Liver (tissue), 8 donors: ENCODE measurements at regions not wholly inside any gene's neighbourhood (a gene's known extent, or its start where the extent isn't known, plus 50 kb on each side); places are given as distances from the start of the nearest gene placed in this dataset.
"Not testable (repeated sequence)": the region's sequence is repeated elsewhere in the genome, so short reads cannot be mapped to it uniquely, and the experiment has no call there.

Experiments
- DNase-seq: peaks from one replicate; pipeline ENCODE4 v3.0.0-alpha.2; 2017; ENCODE audit warnings: low spot score
- H3K27ac ChIP-seq, 2 donors: one replicate each; pipeline ENCODE4 v1.7.0; 2013; ENCODE audit warnings: inconsistent platforms in 2 of 2, low read length in 2 of 2, control low read depth in 1 of 2, low read depth in 1 of 2, mild to moderate bottlenecking in 1 of 2
- H3K27me3 ChIP-seq, 4 donors: one replicate each; pipeline versions ENCODE4 v1.6.1 to v1.7.0; 2013; ENCODE audit warnings: low read length in 3 of 4, inconsistent platforms in 1 of 4, mild to moderate bottlenecking in 1 of 4, moderate library complexity in 1 of 4; ENCODE audit not compliant: control insufficient read depth in 4 of 4, insufficient read depth in 4 of 4
- H3K36me3 ChIP-seq, 4 donors: one replicate each; pipeline versions ENCODE4 v1.6.1 to v1.7.0; 2013; ENCODE audit warnings: low read length in 3 of 4, mild to moderate bottlenecking in 3 of 4, low read depth in 1 of 4, moderate library complexity in 1 of 4; ENCODE audit not compliant: control insufficient read depth in 4 of 4, insufficient read depth in 3 of 4
- H3K4me1 ChIP-seq, 4 donors: one replicate each; pipeline versions ENCODE4 v1.6.1 to v1.7.0; 2013; ENCODE audit warnings: low read length in 3 of 4, mild to moderate bottlenecking in 3 of 4, moderate library complexity in 1 of 4; ENCODE audit not compliant: control insufficient read depth in 4 of 4, insufficient read depth in 4 of 4
- H3K4me3 ChIP-seq, 3 donors: one replicate each; pipeline versions ENCODE4 v1.6.1 to v1.7.0; 2013; ENCODE audit warnings: low read length in 3 of 3, control low read depth in 1 of 3, low read depth in 1 of 3, mild to moderate bottlenecking in 1 of 3
- H3K9ac ChIP-seq, 2 donors: one replicate each; pipeline ENCODE4 v1.7.0; 2013; ENCODE audit warnings: low read length in 2 of 2, mild to moderate bottlenecking in 2 of 2, moderate library complexity in 2 of 2, control low read depth in 1 of 2, low read depth in 1 of 2
- H3K9me3 ChIP-seq, 4 donors: one replicate each; pipeline versions ENCODE4 v1.6.1 to v1.7.0; 2013; ENCODE audit warnings: low read length in 3 of 4; ENCODE audit not compliant: control insufficient read depth in 4 of 4
- ATF3 ChIP-seq: IDR thresholded peaks from 2 replicates; pipeline ENCODE4 v1.6.1; 2016; ENCODE audit warnings: antibody characterized with exemption
- CTCF ChIP-seq: fragments of 150-350 bp; IDR thresholded peaks from 2 replicates; pipeline ENCODE4 v1.5.1; 2017; ENCODE audit warnings: improper control_type of control experiment, low read depth, low read length; ENCODE audit not compliant: missing input control
- EGR1 ChIP-seq, 2 donors: IDR thresholded peaks; 2 replicates each; pipeline ENCODE4 v1.6.1; 2016 to 2018; ENCODE audit warnings: antibody characterized with exemption in 2 of 2, low read depth in 2 of 2
- FOXA2 ChIP-seq: IDR thresholded peaks from 2 replicates; pipeline ENCODE4 v1.6.1; 2016; ENCODE audit warnings: antibody characterized with exemption
- GABPA ChIP-seq, 2 donors: IDR thresholded peaks in 1 of 2; conservative IDR thresholded peaks in 1 of 2; 2 replicates each; pipeline ENCODE4 v1.6.1; 2016; ENCODE audit warnings: antibody characterized with exemption in 2 of 2, mild to moderate bottlenecking in 1 of 2, moderate library complexity in 1 of 2
- HNF4A ChIP-seq, 2 donors: conservative IDR thresholded peaks; 2 replicates each; pipeline ENCODE4 v1.6.1; 2016; ENCODE audit warnings: antibody characterized with exemption in 2 of 2, mild to moderate bottlenecking in 2 of 2
- HNF4G ChIP-seq: IDR thresholded peaks from 2 replicates; pipeline ENCODE4 v1.6.1; 2016; ENCODE audit warnings: antibody characterized with exemption
- JUND ChIP-seq, 2 donors: IDR thresholded peaks; 2 replicates each; pipeline ENCODE4 v1.6.1; 2016; ENCODE audit warnings: antibody characterized with exemption in 2 of 2
- MAX ChIP-seq: IDR thresholded peaks from 2 replicates; pipeline ENCODE4 v1.6.1; 2016; ENCODE audit warnings: antibody characterized with exemption
- RAD21 ChIP-seq, 2 donors: IDR thresholded peaks; 2 replicates each; pipeline ENCODE4 v1.6.1; 2016; ENCODE audit warnings: antibody characterized with exemption in 2 of 2, mild to moderate bottlenecking in 2 of 2
- REST ChIP-seq: IDR thresholded peaks from 2 replicates; pipeline ENCODE4 v1.6.1; 2016; ENCODE audit warnings: antibody characterized with exemption, mild to moderate bottlenecking
- SP1 ChIP-seq: IDR thresholded peaks from 2 replicates; pipeline ENCODE4 v1.6.1; 2018; ENCODE audit warnings: antibody characterized with exemption, mild to moderate bottlenecking
- TAF1 ChIP-seq: conservative IDR thresholded peaks from 2 replicates; pipeline ENCODE4 v1.6.1; 2016; ENCODE audit warnings: antibody characterized with exemption, mild to moderate bottlenecking
- ZBTB33 ChIP-seq: IDR thresholded peaks from 2 replicates; pipeline ENCODE4 v1.6.1; 2016; ENCODE audit warnings: antibody characterized with exemption
- WGBS: extraction: QIAGEN DNeasy Blood & Tissue Kit; methylation state at CpG from one replicate; pipeline ENCODE4 v1.1.7; 2013; 5-methylcytosine and 5-hydroxymethylcytosine counted together
- donor health status: healthy.
- donor health status: healthy.
- donor health status: healthy.
- donor health status: healthy.
- donor health status: healthy.

GRCh38 chr7:34438436-34438835 lies 219.6 kb upstream of the NPSR1 start (continued):
- TF ChIP-seq EGR1 (IDR thresholded peaks at IDR 0.05; ENCODE audit: low read depth in 2 of 2), result no peak

- Histone ChIP-seq H3K27me3 (no peaks in the 10 kb centered on the region), H3K36me3 (no peaks in the 10 kb centered on the region), H3K27ac (no peak overlapping the region), H3K4me1 (no peaks in the 10 kb centered on the region), H3K4me3 (no peak overlapping the region), H3K9me3 (no peaks in the 10 kb centered on the region), H3K9ac (no peak overlapping the region)
- DNase-seq, result no peak
- WGBS, result 89% methylated on average over 3 of the region's 3 CpGs
- no peak for TF ChIP-seq HNF4G
- TF ChIP-seq REST, result no peak
- no peak for TF ChIP-seq FOXA2
- no peak for TF ChIP-seq CTCF
- TF ChIP-seq GABPA (IDR thresholded peaks at IDR 0.05 in 1 of 2, conservative IDR thresholded peaks at IDR 0.05 in 1 of 2), result no peak
- no peak for TF ChIP-seq MAX
- TF ChIP-seq EGR1 (IDR thresholded peaks at IDR 0.05; ENCODE audit: low read depth in 2 of 2), result no peak
- no peak for TF ChIP-seq JUND (IDR thresholded peaks at IDR 0.05)
- TF ChIP-seq HNF4A (conservative IDR thresholded peaks at IDR 0.05), result no peak
- TF ChIP-seq ATF3, result no peak
- TF ChIP-seq TAF1, result no peak
Measured at GRCh38 chr7:34445653-34446052, 212.4 kb upstream of the NPSR1 start.

GRCh38 chr7:34448531-34448930 lies 209.5 kb upstream of the NPSR1 start:
- not testable (repeated sequence) for H3K36me3 ChIP-seq, H3K27ac ChIP-seq, H3K27me3 ChIP-seq, H3K9ac ChIP-seq, DNase-seq, H3K4me3 ChIP-seq, H3K9me3 ChIP-seq, H3K4me1 ChIP-seq
- WGBS, result 86% methylated on average over 2 of the region's 2 CpGs

- no peak overlapping the region for H3K4me3 ChIP-seq
- no peak overlapping the region for H3K9ac ChIP-seq
- WGBS, result 65% methylated on average over 1 of the region's 1 CpG
- no peak for DNase-seq
- no peaks in the 10 kb centered on the region for H3K36me3 ChIP-seq
- H3K27me3 ChIP-seq, result no peaks in the 10 kb centered on the region
- H3K9me3 ChIP-seq, result no peaks in the 10 kb centered on the region
- no peaks in the 10 kb centered on the region for H3K4me1 ChIP-seq
- no peak overlapping the region for H3K27ac ChIP-seq
- TF ChIP-seq EGR1 (IDR thresholded peaks at IDR 0.05; ENCODE audit: low read depth in 2 of 2) (no peak), REST (no peak), RAD21 (IDR thresholded peaks at IDR 0.05) (no peak), HNF4G (no peak), FOXA2 (no peak), SP1 (no peak), ATF3 (no peak), TAF1 (no peak), ZBTB33 (no peak)
Measured at GRCh38 chr7:34449765-34450164, 208.3 kb upstream of the NPSR1 start.
